CD14-positive monocyte (primary cell): ENCODE measurements at regions not wholly inside any gene's neighbourhood (a gene's known extent, or its start where the extent isn't known, plus 50 kb on each side); places are given as distances from the start of the nearest gene placed in this dataset.

Source experiments
- DNase-seq, 3 donors: peaks; one replicate each; pipeline ENCODE4 v3.0.0-alpha.2; 2011 to 2022
- H2AFZ ChIP-seq: 2 replicates; pipeline ENCODE4 v1.6.0; 2012; ENCODE audit warnings: mild to moderate bottlenecking, low read depth, low read length, inconsistent platforms; ENCODE audit not compliant: insufficient read depth, poor library complexity, severe bottlenecking
- H3K27ac ChIP-seq, 2 donors: 1 replicate in 1 of 2; 2 replicates in 1 of 2; pipeline ENCODE4 v1.5.1; 2012 to 2013; ENCODE audit warnings: low read length in 2 of 2, control low read depth in 1 of 2, inconsistent platforms in 1 of 2, low read depth in 1 of 2, mild to moderate bottlenecking in 1 of 2
- H3K27me3 ChIP-seq, 2 donors: one replicate each; pipeline versions ENCODE4 v1.6.0 to v1.6.1; 2011 to 2013; ENCODE audit warnings: low read length in 2 of 2; ENCODE audit not compliant: control insufficient read depth in 2 of 2, insufficient read depth in 2 of 2
- H3K36me3 ChIP-seq, 2 donors: replicated peaks in 1 of 2; 1 replicate in 1 of 2; 2 replicates in 1 of 2; pipeline versions ENCODE4 v1.5.1 to v1.6.1; 2012 to 2013; ENCODE audit warnings: low read length in 2 of 2, control low read depth in 1 of 2, inconsistent platforms in 1 of 2, mild to moderate bottlenecking in 1 of 2; ENCODE audit not compliant: insufficient read depth in 2 of 2, control insufficient read depth in 1 of 2
- H3K4me1 ChIP-seq, 2 donors: 1 replicate in 1 of 2; 2 replicates in 1 of 2; pipeline versions ENCODE4 v1.5.1 to v1.6.1; 2012 to 2013; ENCODE audit warnings: low read length in 2 of 2, control low read depth in 1 of 2, inconsistent platforms in 1 of 2, mild to moderate bottlenecking in 1 of 2, moderate library complexity in 1 of 2; ENCODE audit not compliant: insufficient read depth in 2 of 2, control insufficient read depth in 1 of 2
- H3K4me2 ChIP-seq: replicated peaks from 2 replicates; pipeline ENCODE3; 2012; ENCODE audit warnings: low read length, moderate library complexity, mild to moderate bottlenecking; ENCODE audit not compliant: poor library complexity, severe bottlenecking; ENCODE audit errors: extremely low read depth
- H3K4me3 ChIP-seq, 3 experiments: fragments of 200-600 bp in 1 of 3; sonication (generic) in 1 of 3; replicated peaks in 1 of 3; 1 replicate in 2 of 3; 2 replicates in 1 of 3; pipeline ENCODE4 v1.5.1; 2011 to 2013; ENCODE audit warnings: low read length in 3 of 3, mild to moderate bottlenecking in 3 of 3, control low read depth in 2 of 3, low read depth in 2 of 3, inconsistent platforms in 1 of 3, moderate library complexity in 1 of 3
- H3K79me2 ChIP-seq: 2 replicates; pipeline ENCODE4 v1.6.0; 2012; ENCODE audit warnings: mild to moderate bottlenecking, control low read depth, inconsistent platforms, low read length, moderate library complexity; ENCODE audit not compliant: insufficient read depth
- H3K9ac ChIP-seq: 2 replicates; pipeline ENCODE4 v1.6.0; 2017; ENCODE audit warnings: low read length, mild to moderate bottlenecking; ENCODE audit not compliant: insufficient read depth, poor library complexity, severe bottlenecking
- H3K9me3 ChIP-seq, 2 donors: replicated peaks in 1 of 2; 1 replicate in 1 of 2; 2 replicates in 1 of 2; pipeline versions ENCODE4 v1.5.1 to v1.6.1; 2012 to 2013; ENCODE audit warnings: low read length in 2 of 2, control low read depth in 1 of 2; ENCODE audit not compliant: control insufficient read depth in 1 of 2, insufficient read depth in 1 of 2
- H4K20me1 ChIP-seq: 2 replicates; pipeline ENCODE4 v1.6.0; 2012; ENCODE audit warnings: mild to moderate bottlenecking, low read length, control low read depth, moderate library complexity; ENCODE audit not compliant: insufficient read depth
- H3K27ac Mint-ChIP-seq, 7 donors: one replicate each; pipeline ENCODE4 v1.8.0; 2020; ENCODE audit warnings: mild to moderate bottlenecking in 7 of 7, mixed read lengths in 7 of 7, moderate library complexity in 6 of 7, inconsistent platforms in 2 of 7
- H3K27me3 Mint-ChIP-seq, 3 donors: one replicate each; pipeline ENCODE4 v1.8.0; 2021 to 2022; ENCODE audit warnings: low read depth in 3 of 3, mild to moderate bottlenecking in 3 of 3, mixed read lengths in 3 of 3, moderate library complexity in 3 of 3, inconsistent platforms in 1 of 3
- H3K36me3 Mint-ChIP-seq, 2 donors: one replicate each; pipeline ENCODE4 v1.8.0; 2020; ENCODE audit warnings: mixed read lengths in 2 of 2, inconsistent platforms in 1 of 2, mild to moderate bottlenecking in 1 of 2
- H3K4me1 Mint-ChIP-seq: one replicate; pipeline ENCODE4 v1.8.0; 2020; ENCODE audit warnings: mild to moderate bottlenecking, mixed read lengths
- H3K4me3 Mint-ChIP-seq, 2 donors: one replicate each; pipeline ENCODE4 v1.8.0; 2020; ENCODE audit warnings: mild to moderate bottlenecking in 2 of 2, mixed read lengths in 2 of 2, moderate library complexity in 1 of 2
- H3K9me3 Mint-ChIP-seq, 7 donors: one replicate each; pipeline ENCODE4 v1.8.0; 2020 to 2022; ENCODE audit warnings: mixed read lengths in 7 of 7, mild to moderate bottlenecking in 6 of 7, moderate library complexity in 6 of 7, inconsistent platforms in 2 of 7
- WGBS: methylation state at CpG from one replicate; pipeline ENCODE4 v1.1.5; 2013; ENCODE audit warnings: missing lambda C conversion rate; ENCODE audit not compliant: insufficient coverage; 5-methylcytosine and 5-hydroxymethylcytosine counted together
- intact Hi-C, 2 donors: fragments of 100-400 bp; cut with micrococcal nuclease; formaldehyde crosslinking; loops; one replicate each; pipeline versions ENCODE4 v1.15.0 to v1.15.1; 2023
- TF ChIP-seq, protein P1 (sequence below): fragments of 200-600 bp; IDR thresholded peaks from one replicate; pipeline ENCODE4 v1.8.0; 2022; ENCODE audit warnings: antibody characterized with exemption, mild to moderate bottlenecking

DNA sequence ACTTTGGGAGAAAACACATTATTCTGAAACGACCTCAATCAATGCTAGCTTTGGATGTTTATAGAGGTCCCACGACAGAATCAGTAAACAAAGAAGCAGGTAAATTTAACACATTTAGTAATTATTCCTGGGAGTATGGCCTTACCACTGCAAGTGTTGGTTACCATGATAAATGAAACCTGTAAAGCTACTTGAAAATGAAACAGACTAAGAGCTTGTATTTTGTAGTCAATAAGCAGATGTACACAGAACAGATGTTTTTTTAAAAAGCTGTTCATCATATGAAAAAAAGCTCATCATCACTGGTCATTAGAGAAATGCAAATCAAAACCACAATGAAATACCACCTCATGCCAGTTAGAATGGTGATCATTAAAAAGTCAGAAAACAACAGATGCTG lies 295.3 kb upstream of the XYLT1 start:
- DNase-seq: no peak
- H3K9me3 ChIP-seq: no peaks in the 10 kb centered on the region
- intact Hi-C loops: no loop called here
- H4K20me1 ChIP-seq: no peaks in the 10 kb centered on the region
- Mint-ChIP-seq H3K4me3 (no peak overlapping the region), H3K27ac (no peak overlapping the region), H3K9me3 (peaks cover 0 to 3% (median 2%) of the 10 kb centered on the region in 7 donors), H3K36me3 (no peaks in the 10 kb centered on the region), H3K27me3 (no peaks in the 10 kb centered on the region), H3K4me1 (no peaks in the 10 kb centered on the region)
- H3K79me2 ChIP-seq: no peaks in the 10 kb centered on the region
- H3K9ac ChIP-seq: no peak overlapping the region
- H3K36me3 ChIP-seq: no peaks in the 10 kb centered on the region
- H3K4me3 ChIP-seq: no peak overlapping the region
- WGBS: 100% methylated on average over 1 of the region's 2 CpGs
- no peak overlapping the region for H3K27ac ChIP-seq
- no peak overlapping the region for H2AFZ ChIP-seq
- H3K4me2 ChIP-seq: no peak overlapping the region
- no peaks in the 10 kb centered on the region for H3K27me3 ChIP-seq
- TF ChIP-seq, protein P1, sequence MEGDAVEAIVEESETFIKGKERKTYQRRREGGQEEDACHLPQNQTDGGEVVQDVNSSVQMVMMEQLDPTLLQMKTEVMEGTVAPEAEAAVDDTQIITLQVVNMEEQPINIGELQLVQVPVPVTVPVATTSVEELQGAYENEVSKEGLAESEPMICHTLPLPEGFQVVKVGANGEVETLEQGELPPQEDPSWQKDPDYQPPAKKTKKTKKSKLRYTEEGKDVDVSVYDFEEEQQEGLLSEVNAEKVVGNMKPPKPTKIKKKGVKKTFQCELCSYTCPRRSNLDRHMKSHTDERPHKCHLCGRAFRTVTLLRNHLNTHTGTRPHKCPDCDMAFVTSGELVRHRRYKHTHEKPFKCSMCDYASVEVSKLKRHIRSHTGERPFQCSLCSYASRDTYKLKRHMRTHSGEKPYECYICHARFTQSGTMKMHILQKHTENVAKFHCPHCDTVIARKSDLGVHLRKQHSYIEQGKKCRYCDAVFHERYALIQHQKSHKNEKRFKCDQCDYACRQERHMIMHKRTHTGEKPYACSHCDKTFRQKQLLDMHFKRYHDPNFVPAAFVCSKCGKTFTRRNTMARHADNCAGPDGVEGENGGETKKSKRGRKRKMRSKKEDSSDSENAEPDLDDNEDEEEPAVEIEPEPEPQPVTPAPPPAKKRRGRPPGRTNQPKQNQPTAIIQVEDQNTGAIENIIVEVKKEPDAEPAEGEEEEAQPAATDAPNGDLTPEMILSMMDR: no peak
- H3K4me1 ChIP-seq: no peaks in the 10 kb centered on the region

DNA sequence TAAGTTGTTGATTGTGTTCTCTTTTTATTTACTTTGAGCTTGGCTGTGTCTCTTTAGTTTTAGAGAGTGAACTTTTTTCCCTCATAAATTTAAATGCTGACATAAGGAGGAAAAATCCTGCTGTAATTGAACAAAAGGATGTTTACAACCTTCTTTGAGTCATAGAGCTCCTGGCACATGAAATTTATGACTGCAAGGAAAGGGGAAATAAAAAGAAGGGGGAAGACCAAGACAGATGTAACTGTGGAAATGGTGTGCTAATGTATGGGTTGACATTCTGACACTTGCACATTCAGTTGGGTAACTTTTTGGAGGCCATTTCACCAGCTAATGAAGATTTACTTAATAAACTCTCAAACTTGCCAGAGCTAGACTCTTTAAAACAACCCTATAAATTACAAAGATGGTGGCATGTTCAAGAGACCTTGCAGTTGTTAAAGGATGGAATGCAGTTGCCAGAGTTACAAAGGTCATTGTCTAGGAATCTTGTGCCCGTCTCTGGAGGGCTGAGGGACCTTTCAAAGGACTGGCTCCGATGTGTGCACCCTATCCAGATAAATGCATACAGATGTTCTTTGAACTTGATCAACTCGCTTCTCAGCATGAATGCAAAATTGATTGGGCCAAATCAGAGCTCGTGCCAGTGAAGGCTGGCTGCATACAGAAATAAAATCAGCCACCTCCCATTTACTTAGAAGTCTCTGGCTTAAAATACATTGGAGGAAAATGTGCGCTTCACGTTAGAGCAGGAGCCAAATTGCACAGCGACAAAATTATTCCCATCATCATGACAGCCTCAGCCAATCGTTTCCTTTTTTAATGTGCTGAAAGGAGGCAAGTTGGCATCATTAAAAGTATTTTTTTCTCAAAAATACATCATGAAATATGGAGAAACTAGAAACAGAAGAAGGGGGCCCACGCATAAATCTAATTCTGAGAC lies 289.0 kb upstream of the XYLT1 start:
- TF ChIP-seq, protein P1: no peak
- no peak overlapping the region for H3K9ac ChIP-seq

More for the DNA sequence above, 289.0 kb upstream of the XYLT1 start:
- no peaks in the 10 kb centered on the region for H3K4me1 Mint-ChIP-seq
- Histone ChIP-seq H3K4me2 (no peak overlapping the region), H3K27me3 (no peaks in the 10 kb centered on the region), H3K79me2 (no peaks in the 10 kb centered on the region), H3K4me1 (no peaks in the 10 kb centered on the region), H3K4me3 (no peak overlapping the region), H2AFZ (no peak overlapping the region), H3K27ac (no peak overlapping the region), H4K20me1 (no peaks in the 10 kb centered on the region), H3K9me3 (no peaks in the 10 kb centered on the region), H3K36me3 (no peaks in the 10 kb centered on the region)
- DNase-seq: no peak
- intact Hi-C loops: no loop called here
- peaks cover 0 to 5% (median 0%) of the 10 kb centered on the region in 3 donors for H3K27me3 Mint-ChIP-seq
- peaks cover 0 to 7% (median 2%) of the 10 kb centered on the region in 7 donors for H3K9me3 Mint-ChIP-seq
- H3K27ac Mint-ChIP-seq: no peak overlapping the region
- no peaks in the 10 kb centered on the region for H3K36me3 Mint-ChIP-seq
- 93% methylated on average over 4 of the region's 9 CpGs for whole genome bisulfite sequencing
- H3K4me3 Mint-ChIP-seq: no peak overlapping the region
